Astrocyte (in vitro differentiated cells and primary cell): ENCODE measurements at regions not wholly inside any gene's neighbourhood (a gene's known extent, or its start where the extent isn't known, plus 50 kb on each side); places are given as distances from the start of the nearest gene placed in this dataset.

ENCODE experiments used
- DNase-seq: peaks from one replicate; pipeline ENCODE4 v3.0.0-alpha.2; 2010; ENCODE audit warnings: low read depth
- FAIRE-seq: peaks from 2 replicates; lab custom pipeline; 2011; peaks lifted over from hg19 to GRCh38; lab: Jason Lieb, UNC
- H2AFZ ChIP-seq: 2 replicates; pipeline ENCODE4 v1.6.0; 2012; ENCODE audit warnings: low read depth, low read length, inconsistent platforms
- H3K27ac ChIP-seq: 2 replicates; pipeline ENCODE4 v1.5.1; 2011; ENCODE audit warnings: low read depth, low read length, inconsistent platforms
- H3K27me3 ChIP-seq: 2 replicates; pipeline ENCODE4 v1.6.0; 2011; ENCODE audit warnings: low read length, inconsistent platforms; ENCODE audit not compliant: insufficient read depth
- H3K36me3 ChIP-seq: 2 replicates; pipeline ENCODE4 v1.5.1; 2011; ENCODE audit warnings: low read length, inconsistent platforms; ENCODE audit not compliant: insufficient read depth
- H3K4me1 ChIP-seq: 2 replicates; pipeline ENCODE4 v1.5.1; 2011; ENCODE audit warnings: low read length, inconsistent platforms; ENCODE audit not compliant: insufficient read depth
- H3K4me2 ChIP-seq: 2 replicates; pipeline ENCODE4 v1.6.0; 2012; ENCODE audit warnings: low read length, inconsistent platforms
- H3K4me3 ChIP-seq: 2 replicates; pipeline ENCODE4 v1.5.1; 2011; ENCODE audit warnings: low read depth, mild to moderate bottlenecking, low read length, inconsistent platforms; ENCODE audit not compliant: insufficient read depth
- H3K79me2 ChIP-seq: 2 replicates; pipeline ENCODE4 v1.6.0; 2012; ENCODE audit warnings: mild to moderate bottlenecking, low read length, inconsistent platforms; ENCODE audit not compliant: insufficient read depth
- H3K9ac ChIP-seq: 2 replicates; pipeline ENCODE4 v1.6.0; 2012; ENCODE audit warnings: mild to moderate bottlenecking, low read length, inconsistent platforms
- H3K9me3 ChIP-seq: 2 replicates; pipeline ENCODE4 v1.5.1; 2012; ENCODE audit warnings: low read depth, mild to moderate bottlenecking, low read length, inconsistent platforms; ENCODE audit not compliant: insufficient read depth
- H4K20me1 ChIP-seq: 2 replicates; pipeline ENCODE4 v1.6.0; 2012; ENCODE audit warnings: low read length, inconsistent platforms; ENCODE audit not compliant: insufficient read depth
- H3K27ac Mint-ChIP-seq: one replicate; pipeline ENCODE4 v1.8.0; 2021; ENCODE audit warnings: mild to moderate bottlenecking, mixed read lengths; ENCODE audit not compliant: unreplicated experiment
- H3K27me3 Mint-ChIP-seq: one replicate; pipeline ENCODE4 v1.8.0; 2021; ENCODE audit warnings: low read depth, mixed read lengths; ENCODE audit not compliant: unreplicated experiment
- H3K36me3 Mint-ChIP-seq: one replicate; pipeline ENCODE4 v1.8.0; 2021; ENCODE audit warnings: low read depth, mixed read lengths; ENCODE audit not compliant: unreplicated experiment
- H3K4me1 Mint-ChIP-seq: one replicate; pipeline ENCODE4 v1.8.0; 2021; ENCODE audit warnings: low read depth, mixed read lengths; ENCODE audit not compliant: unreplicated experiment
- H3K4me3 Mint-ChIP-seq: one replicate; pipeline ENCODE4 v1.8.0; 2021; ENCODE audit warnings: mild to moderate bottlenecking, moderate library complexity, mixed read lengths; ENCODE audit not compliant: unreplicated experiment
- H3K9me3 Mint-ChIP-seq: one replicate; pipeline ENCODE4 v1.8.0; 2021; ENCODE audit warnings: mild to moderate bottlenecking, mixed read lengths; ENCODE audit not compliant: unreplicated experiment
- EZH2 ChIP-seq: IDR thresholded peaks from 2 replicates; pipeline ENCODE4 v1.6.1; 2012; ENCODE audit warnings: mild to moderate bottlenecking, low read length, inconsistent platforms; ENCODE audit not compliant: insufficient read depth
- TF ChIP-seq, protein P1 (sequence below): IDR thresholded peaks from 2 replicates; pipeline ENCODE4 v1.5.1; 2011; ENCODE audit warnings: low read depth, mild to moderate bottlenecking, inconsistent platforms, low read length, moderate library complexity; ENCODE audit not compliant: insufficient read depth

- no peak overlapping the region for H3K27ac Mint-ChIP-seq
- Histone ChIP-seq H3K27me3 (no peaks in the 10 kb centered on the region), H3K4me2 (no peak overlapping the region), H2AFZ (no peak overlapping the region), H3K4me3 (no peak overlapping the region), H3K79me2 (no peaks in the 10 kb centered on the region), H3K9me3 (no peaks in the 10 kb centered on the region), H3K4me1 (no peaks in the 10 kb centered on the region), H3K36me3 (no peaks in the 10 kb centered on the region), H3K9ac (no peak overlapping the region), H4K20me1 (no peaks in the 10 kb centered on the region), H3K27ac (no peak overlapping the region)
- no peaks in the 10 kb centered on the region for H3K9me3 Mint-ChIP-seq
- H3K4me3 Mint-ChIP-seq = no peak overlapping the region
- FAIRE-seq (no peak), DNase-seq (no peak)
- H3K36me3 Mint-ChIP-seq = no peaks in the 10 kb centered on the region
- H3K4me1 Mint-ChIP-seq = no peaks in the 10 kb centered on the region
- no peaks in the 10 kb centered on the region for H3K27me3 Mint-ChIP-seq
- TF ChIP-seq, protein P1, sequence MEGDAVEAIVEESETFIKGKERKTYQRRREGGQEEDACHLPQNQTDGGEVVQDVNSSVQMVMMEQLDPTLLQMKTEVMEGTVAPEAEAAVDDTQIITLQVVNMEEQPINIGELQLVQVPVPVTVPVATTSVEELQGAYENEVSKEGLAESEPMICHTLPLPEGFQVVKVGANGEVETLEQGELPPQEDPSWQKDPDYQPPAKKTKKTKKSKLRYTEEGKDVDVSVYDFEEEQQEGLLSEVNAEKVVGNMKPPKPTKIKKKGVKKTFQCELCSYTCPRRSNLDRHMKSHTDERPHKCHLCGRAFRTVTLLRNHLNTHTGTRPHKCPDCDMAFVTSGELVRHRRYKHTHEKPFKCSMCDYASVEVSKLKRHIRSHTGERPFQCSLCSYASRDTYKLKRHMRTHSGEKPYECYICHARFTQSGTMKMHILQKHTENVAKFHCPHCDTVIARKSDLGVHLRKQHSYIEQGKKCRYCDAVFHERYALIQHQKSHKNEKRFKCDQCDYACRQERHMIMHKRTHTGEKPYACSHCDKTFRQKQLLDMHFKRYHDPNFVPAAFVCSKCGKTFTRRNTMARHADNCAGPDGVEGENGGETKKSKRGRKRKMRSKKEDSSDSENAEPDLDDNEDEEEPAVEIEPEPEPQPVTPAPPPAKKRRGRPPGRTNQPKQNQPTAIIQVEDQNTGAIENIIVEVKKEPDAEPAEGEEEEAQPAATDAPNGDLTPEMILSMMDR = no peak
- no peak for TF ChIP-seq EZH2
Measured at GRCh38 chr13:53507741-53508140, 479.1 kb downstream of the OLFM4 start.

- Histone ChIP-seq H3K27me3 (no peaks in the 10 kb centered on the region), H3K36me3 (no peaks in the 10 kb centered on the region), H3K4me2 (no peak overlapping the region), H3K9me3 (no peaks in the 10 kb centered on the region), H4K20me1 (no peaks in the 10 kb centered on the region), H3K4me3 (no peak overlapping the region), H3K27ac (no peak overlapping the region), H3K9ac (no peak overlapping the region), H3K4me1 (no peaks in the 10 kb centered on the region), H2AFZ (no peak overlapping the region), H3K79me2 (no peaks in the 10 kb centered on the region)
- Mint-ChIP-seq H3K9me3 (no peaks in the 10 kb centered on the region), H3K36me3 (no peaks in the 10 kb centered on the region), H3K4me1 (peaks cover 2% of the 10 kb centered on the region), H3K4me3 (no peak overlapping the region), H3K27me3 (no peaks in the 10 kb centered on the region), H3K27ac (no peak overlapping the region)
- no peak for FAIRE-seq
- TF ChIP-seq EZH2 = no peak
- TF ChIP-seq, protein P1 = no peak
- no peak for DNase-seq
Measured at GRCh38 chr13:53512635-53513034, 484.0 kb downstream of the OLFM4 start.

DNA sequence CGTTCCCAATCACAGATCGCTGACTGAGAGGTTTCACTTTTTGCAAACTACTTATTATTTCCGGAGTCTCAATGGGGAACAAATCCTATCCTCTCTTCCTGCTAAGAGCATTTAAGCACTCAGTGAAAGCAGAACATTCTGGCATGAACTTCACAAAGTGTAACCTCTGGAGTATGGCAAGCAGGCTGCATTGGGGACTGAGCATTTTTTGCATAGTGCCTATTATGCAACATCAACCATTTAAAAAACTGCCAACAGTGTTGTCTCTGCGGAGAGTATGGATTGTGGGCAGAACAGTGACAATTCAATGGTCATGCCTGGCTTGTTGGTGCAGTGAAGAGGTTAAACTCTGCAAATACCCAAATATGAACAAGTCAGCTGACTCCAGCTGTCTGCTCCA lies 484.6 kb downstream of the OLFM4 start:
- Mint-ChIP-seq H3K27me3 (no peaks in the 10 kb centered on the region), H3K36me3 (no peaks in the 10 kb centered on the region), H3K4me3 (no peak overlapping the region), H3K4me1 (peaks cover 2% of the 10 kb centered on the region), H3K9me3 (no peaks in the 10 kb centered on the region), H3K27ac (no peak overlapping the region)
- Histone ChIP-seq H2AFZ (no peak overlapping the region), H3K9me3 (no peaks in the 10 kb centered on the region), H4K20me1 (no peaks in the 10 kb centered on the region), H3K36me3 (no peaks in the 10 kb centered on the region), H3K79me2 (no peaks in the 10 kb centered on the region), H3K4me2 (no peak overlapping the region), H3K27ac (no peak overlapping the region), H3K27me3 (no peaks in the 10 kb centered on the region), H3K4me3 (no peak overlapping the region), H3K4me1 (no peaks in the 10 kb centered on the region), H3K9ac (no peak overlapping the region)
- TF ChIP-seq, protein P1 = no peak
- TF ChIP-seq EZH2 = no peak
- FAIRE-seq (no peak), DNase-seq (no peak)
